ENCODE measurements at regions not wholly inside any gene's neighbourhood (a gene's known extent, or its start where the extent isn't known, plus 50 kb on each side); places are given as distances from the start of the nearest gene placed in this dataset.

- TF ChIP-seq CTCF (IDR thresholded peaks at IDR 0.05) (no peak), POLR2A (IDR thresholded peaks at IDR 0.05) (no peak), POLR2AphosphoS5 (IDR thresholded peaks at IDR 0.05) (no peak)
Measured at GRCh38 chr2:49288902-49289700, 134.8 kb upstream of the FSHR start.
